K562 (cell line): ENCODE measurements at regions not wholly inside any gene's neighbourhood (a gene's known extent, or its start where the extent isn't known, plus 50 kb on each side); places are given as distances from the start of the nearest gene placed in this dataset.

Experiments used
- ATAC-seq: fragments of 200-7000 bp; cut with Tn5 transposase; 3 replicates; pipeline ENCODE4 v1.9.1; 2020; ENCODE audit warnings: moderate library complexity
- BruUV-seq: library from RNA; stranded (reverse); fragments of 400-500 nt; replicated peaks from 2 replicates; lab custom pipeline; 2021; lab: Mats Ljungman, UMichigan
- CTCF ChIA-PET: fragments of 300-600 bp; formaldehyde crosslinking; extraction: SDS; loops from one replicate; lab custom pipeline; 2021; ENCODE audit warnings: low intra/inter-chr PET ratio; lab: Yijun Ruan, JAX
- POLR2A ChIA-PET: fragments of 300-600, 350-650 bp; sonication (Branson Sonifier 250); formaldehyde crosslinking; extraction: SDS; loops from one replicate; lab custom pipeline; 2021; ENCODE audit warnings: antibody characterized with exemption, inconsistent platforms; lab: Yijun Ruan, JAX
- DNase-seq, 4 experiments: peaks; one replicate each; pipeline versions ENCODE4 v3.0.0 to v3.0.0-alpha.2; 2011 to 2018; ENCODE audit warnings: low spot score in 3 of 4, mixed read lengths in 3 of 4; ENCODE audit errors: extremely low read depth in 1 of 4
- FAIRE-seq: peaks from 2 replicates; lab custom pipeline; 2011; peaks lifted over from hg19 to GRCh38; lab: Jason Lieb, UNC
- H2AFZ ChIP-seq: 2 replicates; pipeline ENCODE4 v1.6.0; 2011; ENCODE audit warnings: low read depth, low read length, control low read depth, inconsistent platforms
- H3K27ac ChIP-seq: fragments of 200-600 bp; 3 replicates; pipeline ENCODE4 v1.8.0; 2011; ENCODE audit warnings: low read depth, mild to moderate bottlenecking, control low read depth, inconsistent platforms, low read length, moderate library complexity, mixed read lengths; ENCODE audit errors: extremely low read depth
- H3K27me3 ChIP-seq, 2 experiments: fragments of 300-600 bp in 1 of 2; 2 replicates in 1 of 2; 3 replicates in 1 of 2; pipeline versions ENCODE4 v1.6.0 to v1.8.0; 2011; ENCODE audit warnings: inconsistent platforms in 2 of 2, low read length in 2 of 2, mild to moderate bottlenecking in 1 of 2, mixed read lengths in 1 of 2, moderate library complexity in 1 of 2; ENCODE audit not compliant: control insufficient read depth in 2 of 2, insufficient read depth in 2 of 2
- H3K36me3 ChIP-seq: fragments of 300-600 bp; 3 replicates; pipeline ENCODE4 v1.8.0; 2011; ENCODE audit warnings: mild to moderate bottlenecking, low read length, inconsistent platforms; ENCODE audit not compliant: control insufficient read depth, insufficient read depth
- H3K4me1 ChIP-seq, 2 experiments: fragments of 200-600 bp in 1 of 2; replicated peaks in 1 of 2; 2 replicates in 1 of 2; 3 replicates in 1 of 2; pipeline versions ENCODE4 v1.5.1 to v1.8.0; 2011; ENCODE audit warnings: inconsistent platforms in 2 of 2, low read length in 2 of 2, mild to moderate bottlenecking in 1 of 2, mixed read lengths in 1 of 2, moderate library complexity in 1 of 2; ENCODE audit not compliant: control insufficient read depth in 2 of 2, insufficient read depth in 2 of 2
- H3K4me2 ChIP-seq: 2 replicates; pipeline ENCODE4 v1.6.1; 2011; ENCODE audit warnings: low read length, control low read depth, inconsistent platforms, mixed read lengths; ENCODE audit not compliant: insufficient read depth
- H3K4me3 ChIP-seq: fragments of 200-600 bp; sonication (generic), shearing (Covaris generic); 2 replicates; pipeline ENCODE4 v1.5.1; 2016; ENCODE audit warnings: control low read depth, inconsistent platforms
- H3K79me2 ChIP-seq: fragments of 200-600 bp; 3 replicates; pipeline ENCODE4 v1.8.0; 2011; ENCODE audit warnings: low read length, inconsistent platforms; ENCODE audit not compliant: control insufficient read depth, insufficient read depth
- H3K9ac ChIP-seq, 2 experiments: 2 replicates each; pipeline versions ENCODE4 v1.6.0 to v1.6.1; 2011; ENCODE audit warnings: low read depth in 2 of 2, low read length in 2 of 2, control low read depth in 1 of 2, inconsistent platforms in 1 of 2, mild to moderate bottlenecking in 1 of 2, mixed read lengths in 1 of 2; ENCODE audit not compliant: insufficient read depth in 1 of 2
- H3K9me1 ChIP-seq: one replicate; pipeline ENCODE4 v1.6.0; 2011; ENCODE audit warnings: inconsistent platforms, mild to moderate bottlenecking, low read length, moderate library complexity; ENCODE audit not compliant: control insufficient read depth, insufficient read depth
- H3K9me3 ChIP-seq: replicated peaks from 2 replicates; pipeline ENCODE4 v1.5.1; 2011; ENCODE audit warnings: low read depth, low read length, inconsistent platforms; ENCODE audit not compliant: control insufficient read depth, insufficient read depth
- H4K20me1 ChIP-seq: replicated peaks from 2 replicates; pipeline ENCODE4 v1.6.1; 2011; ENCODE audit warnings: low read length, inconsistent platforms, mixed read lengths; ENCODE audit not compliant: control insufficient read depth, insufficient read depth
- AFF1 ChIP-seq, 2 experiments: fragments of 450-650 bp; IDR thresholded peaks; 2 replicates each; pipeline ENCODE4 v1.6.1; 2018; ENCODE audit warnings: mild to moderate bottlenecking in 2 of 2, low read depth in 1 of 2; ENCODE audit not compliant: partially characterized antibody in 2 of 2
- HMBOX1 ChIP-seq: sonication (generic); IDR thresholded peaks from 2 replicates; pipeline ENCODE4 v1.6.1; 2016
- KAT7 ChIP-seq: sonication (generic); formaldehyde crosslinking; IDR thresholded peaks from 2 replicates; pipeline ENCODE4 v1.8.0; 2022; ENCODE audit warnings: missing genetic modification reagents, mild to moderate bottlenecking, borderline replicate concordance
- NCOA2 ChIP-seq, 2 experiments: fragments of 450-650 bp; IDR thresholded peaks; 2 replicates each; pipeline ENCODE4 v1.6.1; 2018; ENCODE audit warnings: mild to moderate bottlenecking in 2 of 2, moderate library complexity in 1 of 2; ENCODE audit not compliant: partially characterized antibody in 2 of 2
- SMAD1 ChIP-seq: fragments of 150-350 bp; IDR thresholded peaks from 2 replicates; pipeline ENCODE4 v1.6.1; 2014; ENCODE audit warnings: low read length, low read depth; ENCODE audit not compliant: partially characterized antibody
- SMARCE1 ChIP-seq: fragments of 450-650 bp; IDR thresholded peaks from 2 replicates; pipeline ENCODE4 v1.7.1; 2016; ENCODE audit warnings: mild to moderate bottlenecking
- ZNF174 ChIP-seq: fragments of 250-450 bp; sonication (Bioruptor Pico); IDR thresholded peaks from 2 replicates; pipeline ENCODE4 v1.4.0; 2020; ENCODE audit warnings: mild to moderate bottlenecking
- ZNF507 ChIP-seq: conservative IDR thresholded peaks from 2 replicates; pipeline ENCODE4 v1.6.1; 2017; ENCODE audit warnings: missing genetic modification characterization, missing compliant biosample characterization
- ZNF639 ChIP-seq, 2 experiments: fragments of 200-800 bp in 1 of 2; sonication (Bioruptor generic) in 1 of 2; sonication (generic) in 1 of 2; formaldehyde crosslinking in 1 of 2; IDR thresholded peaks in 1 of 2; conservative IDR thresholded peaks in 1 of 2; 2 replicates each; pipeline versions ENCODE4 v1.5.0 to v1.6.1; 2016 to 2020; ENCODE audit warnings: missing compliant biosample characterization in 1 of 2, missing genetic modification characterization in 1 of 2, missing genetic modification reagents in 1 of 2
- WGBS: fragments of 100-300 bp; shearing (Covaris generic); methylation state at CpG from one replicate; pipeline ENCODE4 v1.1.6; 2016; ENCODE audit warnings: low coverage, mixed read lengths; ENCODE audit not compliant: insufficient coverage; ENCODE audit errors: missing lambda C conversion rate; 5-methylcytosine and 5-hydroxymethylcytosine counted together
- in situ Hi-C: fragments of 300-500 bp; cut with MboI; formaldehyde crosslinking; loops from 4 replicates; pipeline ENCODE4 v1.15.0; 2018; ENCODE audit warnings: inconsistent platforms, mixed read lengths
- intact Hi-C: fragments of 100-400 bp; cut with micrococcal nuclease; formaldehyde crosslinking; loops from 2 replicates; pipeline ENCODE4 v1.14.2; 2022

- H3K36me3 ChIP-seq: no peaks in the 10 kb centered on the region
- peaks cover 0 to 4% of the 10 kb centered on the region in 2 experiments; a peak in 1 of 5 replicates for H3K27me3 ChIP-seq
- 0% methylated on average over 2 of the region's 2 CpGs for WGBS
- no peak overlapping the region for H3K27ac ChIP-seq
- H3K4me3 ChIP-seq: no peak overlapping the region
- no peak for DNase-seq
- ChIA-PET POLR2A (interaction anchor here (0.6 to 1.3 kb wide), 2 partner anchors 13 to 344 kb away, joined by 3 to 4 read pairs; no protein-coding TSS in a partner anchor), CTCF (no interaction called here)
- no peak for ATAC-seq
- intact Hi-C loops: no loop called here
- no peak overlapping the region for H3K9ac ChIP-seq
- H3K9me1 ChIP-seq: no peaks in the 10 kb centered on the region
- H4K20me1 ChIP-seq: no peaks in the 10 kb centered on the region
- H3K4me2 ChIP-seq: no peak overlapping the region
- in situ Hi-C loops: no loop called here
- H3K79me2 ChIP-seq: no peaks in the 10 kb centered on the region
- H3K9me3 ChIP-seq: no peaks in the 10 kb centered on the region
- no peaks in the 10 kb centered on the region for H3K4me1 ChIP-seq
- TF ChIP-seq NCOA2 (IDR thresholded peaks at IDR 0.05; ENCODE audit: partially characterized antibody in 2 of 2) (no peak), ZNF507 (tag) (no peak), KAT7 (CRISPR knock-in tag) (no peak)
- no TSS peak for BruUV-seq
- FAIRE-seq: no peak
- H2AFZ ChIP-seq: no peak overlapping the region
Observed at GRCh38 chr7:69190763-69191162, 407.5 kb upstream of the AUTS2 start.

GRCh38 chr7:69192134-69192533 lies 406.1 kb upstream of the AUTS2 start:
- no TSS peak for BruUV-seq
- Histone ChIP-seq H3K27ac (no peak overlapping the region), H3K4me2 (no peak overlapping the region), H3K9me3 (no peaks in the 10 kb centered on the region), H3K79me2 (no peaks in the 10 kb centered on the region), H3K27me3 (no peaks in the 10 kb centered on the region), H3K36me3 (no peaks in the 10 kb centered on the region), H3K4me1 (no peaks in the 10 kb centered on the region), H3K9me1 (no peaks in the 10 kb centered on the region), H2AFZ (no peak overlapping the region), H3K4me3 (no peak overlapping the region), H3K9ac (no peak overlapping the region), H4K20me1 (no peaks in the 10 kb centered on the region)
- ChIA-PET CTCF (no interaction called here), POLR2A (interaction anchor here (1.3 kb wide), 1 partner anchor 12 kb away, joined by 3 read pairs; no protein-coding TSS in a partner anchor)
- no peak for ATAC-seq
- in situ Hi-C loops: no loop called here
- no peak for DNase-seq
- intact Hi-C loops: no loop called here
- 0% methylated on average over 3 of the region's 3 CpGs for WGBS
- FAIRE-seq: no peak
- TF ChIP-seq SMARCE1 (no peak), SMAD1 (no peak), ZNF174 (no peak), AFF1 (IDR thresholded peaks at IDR 0.05; ENCODE audit: low read depth in 1 of 2, partially characterized antibody in 2 of 2) (no peak), HMBOX1 (no peak), ZNF639 (CRISPR knock-in tag; conservative IDR thresholded peaks at IDR 0.05 in 1 of 2, IDR thresholded peaks at IDR 0.05 in 1 of 2) (no peak)
